ENCODE measurements at regions not wholly inside any gene's neighbourhood (a gene's known extent, or its start where the extent isn't known, plus 50 kb on each side); places are given as distances from the start of the nearest gene placed in this dataset.

DNA sequence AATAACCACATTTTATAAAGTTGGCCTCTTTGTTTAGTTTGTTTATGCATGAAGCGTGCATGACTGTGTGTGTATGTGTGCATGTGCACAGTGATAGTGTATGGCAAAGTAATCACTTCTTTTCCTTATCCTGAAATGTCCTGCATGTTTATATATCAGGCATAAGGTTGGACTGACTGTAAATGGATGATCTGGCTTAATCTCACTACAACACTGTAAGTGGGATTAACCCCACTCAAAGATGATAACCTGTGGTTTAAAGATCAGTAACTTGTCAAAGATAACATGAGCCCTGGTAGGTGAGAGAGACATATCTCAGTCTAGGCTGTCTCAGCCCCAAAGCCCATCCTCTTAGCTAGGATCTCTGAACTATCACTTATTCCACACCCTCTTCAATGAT lies 376.6 kb upstream of the TSHZ2 start:
- TF ChIP-seq JUN (CRISPR knock-in tag; IDR thresholded peaks at IDR 0.05) (no peak), SP1 (CRISPR knock-in tag; conservative IDR thresholded peaks at IDR 0.05) (no peak), CTCF (IDR thresholded peaks at IDR 0.05) (no peak)

Measured in WTC11 (cell line).